ENCODE measurements at regions not wholly inside any gene's neighbourhood (a gene's known extent, or its start where the extent isn't known, plus 50 kb on each side); places are given as distances from the start of the nearest gene placed in this dataset.

DNA sequence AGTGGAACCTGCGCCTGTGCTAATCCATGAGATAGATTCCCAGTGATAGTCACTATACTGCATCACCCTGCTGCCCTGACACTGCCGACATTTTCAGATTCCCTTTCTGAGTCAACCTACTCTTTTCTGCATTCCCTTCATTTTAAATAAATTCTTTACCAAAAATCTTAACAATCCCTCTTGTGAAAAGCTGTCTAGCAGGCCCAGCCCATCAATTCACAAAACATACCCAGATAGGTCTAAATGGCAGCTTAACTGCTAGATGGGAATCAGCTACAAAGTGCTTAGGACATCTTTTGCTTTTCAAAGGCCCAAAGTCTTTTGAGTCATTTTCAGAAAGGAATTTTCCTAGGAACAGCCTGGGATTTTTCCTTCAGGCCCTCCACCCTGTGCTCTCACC, 180.1 kb upstream of the PTBP2 start:
- TF ChIP-seq, protein P1, sequence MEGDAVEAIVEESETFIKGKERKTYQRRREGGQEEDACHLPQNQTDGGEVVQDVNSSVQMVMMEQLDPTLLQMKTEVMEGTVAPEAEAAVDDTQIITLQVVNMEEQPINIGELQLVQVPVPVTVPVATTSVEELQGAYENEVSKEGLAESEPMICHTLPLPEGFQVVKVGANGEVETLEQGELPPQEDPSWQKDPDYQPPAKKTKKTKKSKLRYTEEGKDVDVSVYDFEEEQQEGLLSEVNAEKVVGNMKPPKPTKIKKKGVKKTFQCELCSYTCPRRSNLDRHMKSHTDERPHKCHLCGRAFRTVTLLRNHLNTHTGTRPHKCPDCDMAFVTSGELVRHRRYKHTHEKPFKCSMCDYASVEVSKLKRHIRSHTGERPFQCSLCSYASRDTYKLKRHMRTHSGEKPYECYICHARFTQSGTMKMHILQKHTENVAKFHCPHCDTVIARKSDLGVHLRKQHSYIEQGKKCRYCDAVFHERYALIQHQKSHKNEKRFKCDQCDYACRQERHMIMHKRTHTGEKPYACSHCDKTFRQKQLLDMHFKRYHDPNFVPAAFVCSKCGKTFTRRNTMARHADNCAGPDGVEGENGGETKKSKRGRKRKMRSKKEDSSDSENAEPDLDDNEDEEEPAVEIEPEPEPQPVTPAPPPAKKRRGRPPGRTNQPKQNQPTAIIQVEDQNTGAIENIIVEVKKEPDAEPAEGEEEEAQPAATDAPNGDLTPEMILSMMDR (conservative IDR thresholded peaks at IDR 0.05; ENCODE audit: low read depth, low read length): no peak
- TF ChIP-seq EZH2 (IDR thresholded peaks at IDR 0.05; ENCODE audit: low read length, unreplicated experiment) (no peak), EZH2phosphoT487 (IDR thresholded peaks at IDR 0.05; ENCODE audit: borderline replicate concordance, low read length) (no peak)
